ENCODE measurements at regions not wholly inside any gene's neighbourhood (a gene's known extent, or its start where the extent isn't known, plus 50 kb on each side); places are given as distances from the start of the nearest gene placed in this dataset.

DNA sequence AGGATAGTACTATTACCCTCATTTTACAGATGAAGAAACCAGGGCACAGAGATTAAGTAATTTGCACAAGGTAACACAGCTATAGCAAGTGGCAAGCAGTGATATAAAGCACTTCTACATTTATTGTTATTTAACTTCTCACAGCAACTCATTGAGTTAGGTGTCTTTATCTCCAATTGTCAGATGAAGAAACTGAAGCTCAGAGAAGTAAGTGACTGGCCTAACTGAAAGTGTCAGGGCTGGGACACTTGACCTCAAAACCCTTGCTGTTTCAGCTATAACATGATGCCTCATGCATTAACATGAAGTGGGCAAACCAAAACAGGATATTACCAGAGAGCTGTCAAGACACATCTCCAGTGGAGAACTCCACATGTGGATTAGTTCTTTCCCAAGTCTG, 65.8 kb upstream of the LEKR1 start:
- no peak for DNase-seq (ENCODE audit: low spot score)

- no peak for DNase-seq (ENCODE audit: low spot score)
Measured at GRCh38 chr3:156761007-156761406, 65.1 kb upstream of the LEKR1 start.

GRCh38 chr3:156761713-156762451, 64.3 kb upstream of the LEKR1 start:
- DNase-seq (ENCODE audit: low spot score) = no peak

- DNase-seq (ENCODE audit: low spot score) = no peak
Measured at GRCh38 chr3:156762631-156763185, 63.4 kb upstream of the LEKR1 start.

- no peak for DNase-seq (ENCODE audit: low spot score)
Measured at GRCh38 chr3:156763386-156763785, 62.8 kb upstream of the LEKR1 start.

DNA sequence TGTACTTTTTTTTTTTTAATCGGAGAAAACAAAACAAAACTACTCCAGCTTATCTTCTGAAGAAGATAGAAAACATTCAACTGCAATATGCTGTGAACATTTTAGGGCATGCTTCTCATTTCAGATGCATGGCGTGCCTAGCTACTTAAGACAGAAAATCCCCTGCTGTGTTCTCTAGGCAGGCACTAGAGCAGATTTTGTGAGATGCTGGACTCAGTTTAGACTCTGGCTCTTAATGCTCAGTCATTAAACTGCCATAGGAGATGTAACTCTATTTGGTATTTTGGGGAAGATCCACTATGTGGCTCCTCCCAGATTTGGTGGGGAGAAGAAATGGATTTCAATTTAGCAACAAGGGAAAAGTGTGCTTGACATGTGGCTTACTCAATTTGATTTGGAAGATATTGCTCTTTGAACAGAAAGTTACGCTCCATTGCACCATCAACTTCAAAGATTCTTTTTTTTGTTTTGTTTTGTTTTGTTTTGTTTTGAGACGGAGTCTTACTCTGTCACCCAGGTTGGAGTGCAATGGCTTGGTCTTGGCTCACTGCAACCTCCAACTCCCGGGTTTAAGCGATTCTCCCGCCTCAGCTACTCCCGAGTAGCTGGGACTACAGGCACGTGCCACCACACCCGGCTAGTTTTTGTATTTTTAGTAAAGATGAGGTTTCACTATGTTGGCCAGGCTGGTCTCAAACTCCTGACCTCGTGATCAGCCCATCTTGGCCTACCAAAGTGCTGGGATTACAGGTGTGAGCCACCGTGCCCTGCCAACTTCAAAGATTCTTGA, 62.0 kb upstream of the LEKR1 start:
- no peak for DNase-seq (ENCODE audit: low spot score)

DNA sequence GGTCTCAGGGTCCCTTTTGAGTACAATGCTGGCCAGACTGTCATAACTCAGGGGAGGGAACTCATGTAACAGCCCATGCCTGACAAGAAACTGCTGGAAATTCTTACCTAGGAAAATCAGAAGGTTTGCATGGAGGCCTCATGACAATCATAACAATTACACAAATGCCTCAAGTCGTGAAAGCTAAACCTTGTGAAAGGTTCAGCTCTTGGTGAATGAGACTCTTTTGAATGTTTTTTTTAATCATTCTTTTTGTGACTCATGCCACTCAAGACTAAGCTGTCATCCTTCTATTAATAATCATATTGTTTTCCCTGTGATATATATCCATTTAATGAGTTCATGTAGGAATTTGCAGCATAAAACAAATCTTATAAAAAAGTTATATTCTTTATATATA, 61.4 kb upstream of the LEKR1 start:
- no peak for DNase-seq (ENCODE audit: low spot score)

GRCh38 chr3:156768390-156768789, 57.8 kb upstream of the LEKR1 start:
- no peak for DNase-seq (ENCODE audit: low spot score)

DNA sequence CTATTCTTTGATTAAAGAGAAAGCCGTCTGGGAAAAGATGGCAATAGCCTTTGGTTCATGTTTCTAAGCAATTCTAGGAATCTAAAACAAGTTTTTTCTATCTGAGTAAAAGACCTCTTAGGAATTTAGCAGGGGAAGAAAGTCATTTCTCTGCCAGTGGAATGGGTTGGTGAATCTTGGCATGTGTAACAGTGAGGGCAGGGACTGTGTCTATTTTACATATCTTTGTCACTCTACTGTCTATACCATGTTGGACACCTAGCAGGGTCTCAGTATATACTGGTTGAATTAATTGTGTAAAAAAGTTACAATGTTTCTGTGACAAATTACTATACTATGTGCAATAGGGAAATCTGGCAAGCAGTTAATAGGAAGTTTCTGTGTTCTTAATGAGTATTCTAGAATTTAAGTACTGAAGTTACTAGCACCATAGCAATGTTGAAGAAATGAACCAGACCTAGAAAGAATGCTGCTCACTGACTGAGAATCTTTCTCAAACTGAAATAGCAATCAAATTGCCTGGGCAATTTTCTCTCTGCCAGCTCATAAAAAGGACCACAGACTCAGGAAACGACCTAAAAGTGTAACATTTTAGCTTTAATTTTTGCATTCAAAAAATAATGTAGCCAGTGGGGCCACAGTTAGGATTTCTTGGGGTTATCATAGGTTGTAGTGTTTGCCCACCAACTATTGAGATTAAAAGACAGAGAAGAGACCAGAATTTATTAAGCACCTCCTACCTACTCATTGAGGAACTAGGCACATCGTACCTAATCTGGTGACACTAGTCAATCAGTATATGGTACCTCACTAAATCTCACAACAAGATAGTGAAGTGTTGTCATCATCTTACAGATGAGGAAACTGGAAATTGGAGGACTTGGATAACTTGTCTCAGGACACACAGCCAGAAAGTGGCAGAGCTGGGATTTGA, 56.2 kb upstream of the LEKR1 start:
- peak; percentile 30 for DNase-seq (ENCODE audit: low spot score)

- DNase-seq (ENCODE audit: low spot score) = no peak
Measured at GRCh38 chr3:156770699-156771414, 55.3 kb upstream of the LEKR1 start.

DNA sequence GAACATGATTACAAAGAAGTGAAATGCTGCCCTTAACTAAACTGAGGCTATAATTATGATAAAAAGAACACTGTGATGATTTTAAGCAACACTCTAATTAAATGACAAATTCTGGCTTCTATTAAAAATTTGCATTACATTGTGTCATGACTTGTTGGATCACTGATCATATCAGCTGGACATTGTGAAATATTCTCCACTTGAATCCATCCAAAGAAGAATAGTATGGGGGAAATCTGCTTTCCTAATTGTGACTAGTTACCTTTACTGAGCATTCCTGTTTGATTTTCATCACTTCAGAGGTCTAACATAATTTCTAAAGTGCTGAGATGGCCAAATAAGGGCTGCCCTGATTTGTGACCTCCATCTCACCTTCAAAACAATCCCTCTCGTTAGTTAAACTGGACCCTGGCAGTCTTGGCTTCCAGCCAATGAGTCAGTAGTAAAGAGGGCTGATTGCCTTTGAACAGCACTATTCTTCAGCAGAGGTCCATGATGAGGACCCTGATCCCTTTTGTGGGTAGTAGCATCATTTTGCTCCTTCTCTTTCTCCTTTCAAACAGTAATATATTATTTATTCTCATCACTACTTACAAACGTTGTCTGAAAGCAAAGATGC, 53.5 kb upstream of the LEKR1 start:
- DNase-seq (ENCODE audit: low spot score) = no peak

GRCh38 chr3:156776031-156776430, 50.1 kb upstream of the LEKR1 start:
- no peak for DNase-seq (ENCODE audit: low spot score)
